ENCODE measurements at regions not wholly inside any gene's neighbourhood (a gene's known extent, or its start where the extent isn't known, plus 50 kb on each side); places are given as distances from the start of the nearest gene placed in this dataset.

- DNase-seq (ENCODE audit: low spot score): no peak
Measured at GRCh38 chr2:221225752-221226151, 346.4 kb downstream of the EPHA4 start.

GRCh38 chr2:221228214-221228769 is 343.8 kb downstream of the EPHA4 start:
- DNase-seq (ENCODE audit: low spot score): no peak

- no peak for DNase-seq (ENCODE audit: low spot score)
Measured at GRCh38 chr2:221229099-221229498, 343.0 kb downstream of the EPHA4 start.

GRCh38 chr2:221231511-221231910 is 340.6 kb downstream of the EPHA4 start:
- no peak for DNase-seq (ENCODE audit: low spot score)

GRCh38 chr2:221235941-221236340 is 336.2 kb downstream of the EPHA4 start:
- no peak for DNase-seq (ENCODE audit: low spot score)

- no peak for DNase-seq (ENCODE audit: low spot score)
Measured at GRCh38 chr2:221241072-221241471, 331.0 kb downstream of the EPHA4 start.

GRCh38 chr2:221243771-221244170 is 328.3 kb downstream of the EPHA4 start:
- DNase-seq (ENCODE audit: low spot score): no peak

- no peak for DNase-seq (ENCODE audit: low spot score)
Measured at GRCh38 chr2:221245045-221245444, 327.1 kb downstream of the EPHA4 start.

GRCh38 chr2:221245772-221246171 is 326.3 kb downstream of the EPHA4 start:
- DNase-seq (ENCODE audit: low spot score): no peak

- DNase-seq (ENCODE audit: low spot score): no peak
Measured at GRCh38 chr2:221254299-221254698, 317.8 kb downstream of the EPHA4 start.

- no peak for DNase-seq (ENCODE audit: low spot score)
Measured at GRCh38 chr2:221255862-221256261, 316.2 kb downstream of the EPHA4 start.

- DNase-seq (ENCODE audit: low spot score): no peak
Measured at GRCh38 chr2:221258464-221258863, 313.6 kb downstream of the EPHA4 start.

- DNase-seq (ENCODE audit: low spot score): no peak
Measured at GRCh38 chr2:221262651-221263050, 309.5 kb downstream of the EPHA4 start.

- DNase-seq (ENCODE audit: low spot score): no peak
Measured at GRCh38 chr2:221263573-221263972, 308.5 kb downstream of the EPHA4 start.

- no peak for DNase-seq (ENCODE audit: low spot score)
Measured at GRCh38 chr2:221264318-221264717, 307.8 kb downstream of the EPHA4 start.

- DNase-seq (ENCODE audit: low spot score): no peak
Measured at GRCh38 chr2:221267773-221268425, 304.2 kb downstream of the EPHA4 start.

GRCh38 chr2:221268631-221269030 is 303.5 kb downstream of the EPHA4 start:
- no peak for DNase-seq (ENCODE audit: low spot score)

- no peak for DNase-seq (ENCODE audit: low spot score)
Measured at GRCh38 chr2:221270806-221271205, 301.3 kb downstream of the EPHA4 start.

GRCh38 chr2:221272729-221273128 is 299.4 kb downstream of the EPHA4 start:
- DNase-seq (ENCODE audit: low spot score): no peak

- DNase-seq (ENCODE audit: low spot score): no peak
Measured at GRCh38 chr2:221276033-221276432, 296.1 kb downstream of the EPHA4 start.

GRCh38 chr2:221276601-221277000 is 295.5 kb downstream of the EPHA4 start:
- no peak for DNase-seq (ENCODE audit: low spot score)

GRCh38 chr2:221282386-221282785 is 289.7 kb downstream of the EPHA4 start:
- no peak for DNase-seq (ENCODE audit: low spot score)

- DNase-seq (ENCODE audit: low spot score): no peak
Measured at GRCh38 chr2:221283896-221284545, 288.1 kb downstream of the EPHA4 start.

GRCh38 chr2:221285148-221285547 is 287.0 kb downstream of the EPHA4 start:
- no peak for DNase-seq (ENCODE audit: low spot score)
